Activated CD4-positive, alpha-beta T cell treated with anti-CD3 and anti-CD28 coated beads for 36 hours (primary cell): ENCODE measurements at regions not wholly inside any gene's neighbourhood (a gene's known extent, or its start where the extent isn't known, plus 50 kb on each side); places are given as distances from the start of the nearest gene placed in this dataset.

Experiments used
- ATAC-seq: fragments of 200-7000 bp; cut with Tn5 transposase; one replicate; pipeline ENCODE4 v1.10.0; 2021; ENCODE audit warnings: mild to moderate bottlenecking, moderate library complexity
- CTCF ChIA-PET: fragments of 350-600 bp; sonication (Branson Sonifier 250); formaldehyde crosslinking; loops from one replicate; lab custom pipeline; 2021; ENCODE audit warnings: antibody characterized with exemption; lab: Charles Lee
- POLR2A ChIA-PET: fragments of 350-600 bp; sonication (Branson Sonifier 250); formaldehyde crosslinking; loops from one replicate; lab custom pipeline; 2021; ENCODE audit warnings: antibody characterized with exemption, inconsistent platforms; lab: Charles Lee
- DNase-seq: peaks from one replicate; pipeline ENCODE4 v3.0.0-alpha.2; 2020
- H3K27ac Mint-ChIP-seq: one replicate; pipeline ENCODE4 v1.8.0; 2021; ENCODE audit warnings: mixed read lengths
- H3K27me3 Mint-ChIP-seq: one replicate; pipeline ENCODE4 v1.8.0; 2021; ENCODE audit warnings: mixed read lengths
- H3K36me3 Mint-ChIP-seq: one replicate; pipeline ENCODE4 v1.8.0; 2021; ENCODE audit warnings: low read depth, mixed read lengths
- H3K4me1 Mint-ChIP-seq: one replicate; pipeline ENCODE4 v1.8.0; 2021; ENCODE audit warnings: mixed read lengths
- H3K4me3 Mint-ChIP-seq: one replicate; pipeline ENCODE4 v1.8.0; 2021; ENCODE audit warnings: mild to moderate bottlenecking, moderate library complexity, mixed read lengths
- H3K9me3 Mint-ChIP-seq: one replicate; pipeline ENCODE4 v1.8.0; 2021; ENCODE audit warnings: low read depth, mixed read lengths
- intact Hi-C, 2 experiments: fragments of 100-400 bp; cut with DNase I in 1 of 2; cut with micrococcal nuclease in 1 of 2; formaldehyde crosslinking; loops; one replicate each; pipeline versions ENCODE4 v1.14.2 to v1.15.1; 2022 to 2024; cut with DNase I, micrococcal nuclease

- H3K9me3 Mint-ChIP-seq: no peaks in the 10 kb centered on the region
- POLR2A ChIA-PET: interaction anchor here (0.5 kb wide), 1 partner anchor 52 kb away, joined by 3 read pairs; no protein-coding TSS in a partner anchor
- peaks cover 15% of the 10 kb centered on the region for H3K4me1 Mint-ChIP-seq
- no peak for ATAC-seq
- H3K36me3 Mint-ChIP-seq: no peaks in the 10 kb centered on the region
- intact Hi-C loops: loop anchor here (5.0 to 10.0 kb wide), 4 partner anchors 74 to 436 kb away; no protein-coding TSS in a partner anchor
- CTCF ChIA-PET: interaction anchor here (1.0 to 1.5 kb wide), 2 partner anchors 50 to 271 kb away, joined by 4 to 5 read pairs; no protein-coding TSS in a partner anchor
- no peak overlapping the region for H3K4me3 Mint-ChIP-seq
- H3K27me3 Mint-ChIP-seq: peaks cover 15% of the 10 kb centered on the region
- H3K27ac Mint-ChIP-seq: no peak overlapping the region
- DNase-seq: no peak
These were observed 255.3 kb downstream of the PTEN start for GRCh38 chr10:88118729-88119128.

GRCh38 chr10:88119160-88119559, 255.7 kb downstream of the PTEN start:
- Mint-ChIP-seq H3K36me3 (no peaks in the 10 kb centered on the region), H3K4me1 (peaks cover 12% of the 10 kb centered on the region), H3K27me3 (peaks cover 18% of the 10 kb centered on the region), H3K4me3 (no peak overlapping the region), H3K27ac (no peak overlapping the region), H3K9me3 (no peaks in the 10 kb centered on the region)
- intact Hi-C loops: loop anchor here (5.0 to 10.0 kb wide), 4 partner anchors 73 to 436 kb away; no protein-coding TSS in a partner anchor
- ChIA-PET CTCF (no interaction called here), POLR2A (no interaction called here)
- ATAC-seq: no peak
- DNase-seq: no peak

- no peak overlapping the region for H3K4me3 Mint-ChIP-seq
- ATAC-seq (no peak), DNase-seq (no peak)
- H3K27me3 Mint-ChIP-seq: peaks cover 11% of the 10 kb centered on the region
- peaks cover 6% of the 10 kb centered on the region for H3K4me1 Mint-ChIP-seq
- H3K36me3 Mint-ChIP-seq: no peaks in the 10 kb centered on the region
- POLR2A ChIA-PET: no interaction called here
- no peak overlapping the region for H3K27ac Mint-ChIP-seq
- CTCF ChIA-PET: no interaction called here
- intact Hi-C loops: no loop called here
- H3K9me3 Mint-ChIP-seq: no peaks in the 10 kb centered on the region
These were observed 256.6 kb downstream of the PTEN start for GRCh38 chr10:88120075-88120474.

GRCh38 chr10:88120599-88121333, 257.3 kb downstream of the PTEN start:
- Mint-ChIP-seq H3K27ac (no peak overlapping the region), H3K36me3 (no peaks in the 10 kb centered on the region), H3K27me3 (peaks cover 14% of the 10 kb centered on the region), H3K4me1 (peaks cover 6% of the 10 kb centered on the region), H3K9me3 (no peaks in the 10 kb centered on the region), H3K4me3 (no peak overlapping the region)
- DNase-seq (no peak), ATAC-seq (no peak)
- POLR2A ChIA-PET: no interaction called here
- CTCF ChIA-PET: interaction anchor here (0.7 to 1.3 kb wide), 4 partner anchors 10 to 40 kb away, joined by 3 read pairs; no protein-coding TSS in a partner anchor
- intact Hi-C loops: no loop called here

GRCh38 chr10:88121361-88121760, 257.9 kb downstream of the PTEN start:
- CTCF ChIA-PET: interaction anchor here (0.7 to 1.3 kb wide), 4 partner anchors 9 to 40 kb away, joined by 3 read pairs; no protein-coding TSS in a partner anchor
- Mint-ChIP-seq H3K27ac (no peak overlapping the region), H3K4me3 (no peak overlapping the region), H3K27me3 (peaks cover 16% of the 10 kb centered on the region), H3K9me3 (no peaks in the 10 kb centered on the region), H3K4me1 (peaks cover 6% of the 10 kb centered on the region), H3K36me3 (no peaks in the 10 kb centered on the region)
- DNase-seq (no peak), ATAC-seq (no peak)
- POLR2A ChIA-PET: no interaction called here
- intact Hi-C loops: no loop called here

GRCh38 chr10:88122145-88122544, 258.7 kb downstream of the PTEN start:
- intact Hi-C loops: no loop called here
- CTCF ChIA-PET: interaction anchor here (1.1 to 1.3 kb wide), 2 partner anchors 8 to 11 kb away, joined by 3 read pairs; no protein-coding TSS in a partner anchor
- no peak overlapping the region for H3K27ac Mint-ChIP-seq
- no peaks in the 10 kb centered on the region for H3K36me3 Mint-ChIP-seq
- ATAC-seq (no peak), DNase-seq (no peak)
- no peaks in the 10 kb centered on the region for H3K9me3 Mint-ChIP-seq
- H3K4me3 Mint-ChIP-seq: no peak overlapping the region
- peaks cover 19% of the 10 kb centered on the region for H3K27me3 Mint-ChIP-seq
- H3K4me1 Mint-ChIP-seq: peaks cover 10% of the 10 kb centered on the region
- POLR2A ChIA-PET: no interaction called here

GRCh38 chr10:88122576-88122975, 259.2 kb downstream of the PTEN start:
- Mint-ChIP-seq H3K9me3 (no peaks in the 10 kb centered on the region), H3K27me3 (peaks cover 19% of the 10 kb centered on the region), H3K27ac (no peak overlapping the region), H3K4me3 (no peak overlapping the region), H3K36me3 (no peaks in the 10 kb centered on the region), H3K4me1 (peaks cover 10% of the 10 kb centered on the region)
- no peak for DNase-seq
- intact Hi-C loops: no loop called here
- ChIA-PET CTCF (no interaction called here), POLR2A (no interaction called here)
- no peak for ATAC-seq

GRCh38 chr10:88125766-88126165, 262.3 kb downstream of the PTEN start:
- no peak for DNase-seq
- Mint-ChIP-seq H3K4me1 (peaks cover 6% of the 10 kb centered on the region), H3K27me3 (peaks cover 15% of the 10 kb centered on the region), H3K9me3 (no peaks in the 10 kb centered on the region), H3K27ac (no peak overlapping the region), H3K36me3 (no peaks in the 10 kb centered on the region), H3K4me3 (no peak overlapping the region)
- ChIA-PET CTCF (interaction anchor here (0.9 kb wide), 1 partner anchor 117 kb away, joined by 4 read pairs; no protein-coding TSS in a partner anchor), POLR2A (no interaction called here)
- ATAC-seq: no peak
- intact Hi-C loops: no loop called here

GRCh38 chr10:88126699-88127098, 263.3 kb downstream of the PTEN start:
- peak; percentile 57 for ATAC-seq
- POLR2A ChIA-PET: no interaction called here
- intact Hi-C loops: no loop called here
- Mint-ChIP-seq H3K36me3 (no peaks in the 10 kb centered on the region), H3K4me1 (peaks cover 5% of the 10 kb centered on the region), H3K4me3 (no peak overlapping the region), H3K9me3 (no peaks in the 10 kb centered on the region), H3K27me3 (peaks cover 13% of the 10 kb centered on the region), H3K27ac (no peak overlapping the region)
- DNase-seq: no peak
- CTCF ChIA-PET: no interaction called here

- Mint-ChIP-seq H3K4me1 (peaks cover 5% of the 10 kb centered on the region), H3K9me3 (no peaks in the 10 kb centered on the region), H3K36me3 (no peaks in the 10 kb centered on the region), H3K27me3 (peaks cover 13% of the 10 kb centered on the region), H3K27ac (no peak overlapping the region), H3K4me3 (no peak overlapping the region)
- intact Hi-C loops: no loop called here
- no peak for ATAC-seq
- POLR2A ChIA-PET: no interaction called here
- CTCF ChIA-PET: no interaction called here
- DNase-seq: no peak
These were observed 263.8 kb downstream of the PTEN start for GRCh38 chr10:88127269-88127668.

- ChIA-PET CTCF (interaction anchor here (1.9 kb wide), 1 partner anchor 14 kb away, joined by 8 read pairs; no protein-coding TSS in a partner anchor), POLR2A (no interaction called here)
- DNase-seq (no peak), ATAC-seq (no peak)
- Mint-ChIP-seq H3K27me3 (peaks cover 13% of the 10 kb centered on the region), H3K4me1 (peaks cover 5% of the 10 kb centered on the region), H3K4me3 (no peak overlapping the region), H3K27ac (no peak overlapping the region), H3K36me3 (no peaks in the 10 kb centered on the region), H3K9me3 (no peaks in the 10 kb centered on the region)
- intact Hi-C loops: no loop called here
These were observed 264.3 kb downstream of the PTEN start for GRCh38 chr10:88127766-88128165.

GRCh38 chr10:88129013-88129412, 265.6 kb downstream of the PTEN start:
- Mint-ChIP-seq H3K4me1 (peaks cover 5% of the 10 kb centered on the region), H3K9me3 (no peaks in the 10 kb centered on the region), H3K27ac (no peak overlapping the region), H3K27me3 (peaks cover 11% of the 10 kb centered on the region), H3K4me3 (no peak overlapping the region), H3K36me3 (no peaks in the 10 kb centered on the region)
- DNase-seq (no peak), ATAC-seq (no peak)
- intact Hi-C loops: no loop called here
- POLR2A ChIA-PET: interaction anchor here (0.7 kb wide), 1 partner anchor 37 kb away, joined by 3 read pairs; no protein-coding TSS in a partner anchor
- CTCF ChIA-PET: interaction anchor here (1.3 to 1.9 kb wide), 2 partner anchors 13 to 16 kb away, joined by 6 to 8 read pairs; no protein-coding TSS in a partner anchor
